ENCODE measurements at regions not wholly inside any gene's neighbourhood (a gene's known extent, or its start where the extent isn't known, plus 50 kb on each side); places are given as distances from the start of the nearest gene placed in this dataset.

DNA sequence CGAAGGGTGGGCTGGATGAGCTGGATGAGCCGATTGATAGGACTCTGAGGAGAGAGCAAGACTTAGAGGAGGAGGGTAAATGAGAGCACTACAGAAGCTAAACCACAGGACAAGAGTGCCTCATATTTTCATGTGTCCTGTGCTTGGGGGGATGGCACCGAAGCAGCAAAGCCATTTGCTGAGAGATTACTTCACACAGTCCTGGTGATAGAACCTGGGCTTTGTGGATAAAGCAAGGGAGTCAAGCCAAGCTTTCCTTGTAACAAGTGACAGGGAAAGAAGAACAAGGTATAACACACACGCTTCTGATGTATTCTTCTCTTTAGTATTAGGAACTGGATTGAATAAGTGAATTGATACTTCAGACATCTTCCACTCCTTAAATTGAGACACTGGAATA is 253.7 kb downstream of the ANKRD7 start:
- no peak overlapping the region for H3K4me3 ChIP-seq (ENCODE audit: low read depth, low read length)
- TF ChIP-seq, protein P1, sequence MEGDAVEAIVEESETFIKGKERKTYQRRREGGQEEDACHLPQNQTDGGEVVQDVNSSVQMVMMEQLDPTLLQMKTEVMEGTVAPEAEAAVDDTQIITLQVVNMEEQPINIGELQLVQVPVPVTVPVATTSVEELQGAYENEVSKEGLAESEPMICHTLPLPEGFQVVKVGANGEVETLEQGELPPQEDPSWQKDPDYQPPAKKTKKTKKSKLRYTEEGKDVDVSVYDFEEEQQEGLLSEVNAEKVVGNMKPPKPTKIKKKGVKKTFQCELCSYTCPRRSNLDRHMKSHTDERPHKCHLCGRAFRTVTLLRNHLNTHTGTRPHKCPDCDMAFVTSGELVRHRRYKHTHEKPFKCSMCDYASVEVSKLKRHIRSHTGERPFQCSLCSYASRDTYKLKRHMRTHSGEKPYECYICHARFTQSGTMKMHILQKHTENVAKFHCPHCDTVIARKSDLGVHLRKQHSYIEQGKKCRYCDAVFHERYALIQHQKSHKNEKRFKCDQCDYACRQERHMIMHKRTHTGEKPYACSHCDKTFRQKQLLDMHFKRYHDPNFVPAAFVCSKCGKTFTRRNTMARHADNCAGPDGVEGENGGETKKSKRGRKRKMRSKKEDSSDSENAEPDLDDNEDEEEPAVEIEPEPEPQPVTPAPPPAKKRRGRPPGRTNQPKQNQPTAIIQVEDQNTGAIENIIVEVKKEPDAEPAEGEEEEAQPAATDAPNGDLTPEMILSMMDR (IDR thresholded peaks at IDR 0.05; ENCODE audit: insufficient read depth, low read length), result no peak
- DNase-seq (ENCODE audit: low read depth), result no peak

DNA sequence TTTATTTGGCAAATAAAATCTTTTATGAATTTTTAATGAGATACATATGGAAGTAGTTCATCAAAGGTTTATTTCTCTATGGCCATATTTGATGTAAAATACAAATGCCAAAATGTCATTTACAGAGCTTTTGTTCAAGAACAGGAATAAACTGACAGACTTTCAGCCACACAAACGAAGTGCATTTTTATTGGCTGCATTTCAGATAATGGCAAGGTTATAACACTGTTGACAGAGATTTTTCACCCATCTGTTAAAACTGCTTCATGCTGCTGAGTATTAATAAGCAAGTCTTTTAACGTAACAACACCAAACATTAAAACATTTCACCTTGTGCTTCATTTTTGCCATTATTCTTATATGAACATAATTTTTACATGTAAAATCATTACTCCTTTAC is 254.4 kb downstream of the ANKRD7 start:
- no peak for DNase-seq (ENCODE audit: low read depth)
- TF ChIP-seq, protein P1 (IDR thresholded peaks at IDR 0.05; ENCODE audit: insufficient read depth, low read length), result no peak

DNA sequence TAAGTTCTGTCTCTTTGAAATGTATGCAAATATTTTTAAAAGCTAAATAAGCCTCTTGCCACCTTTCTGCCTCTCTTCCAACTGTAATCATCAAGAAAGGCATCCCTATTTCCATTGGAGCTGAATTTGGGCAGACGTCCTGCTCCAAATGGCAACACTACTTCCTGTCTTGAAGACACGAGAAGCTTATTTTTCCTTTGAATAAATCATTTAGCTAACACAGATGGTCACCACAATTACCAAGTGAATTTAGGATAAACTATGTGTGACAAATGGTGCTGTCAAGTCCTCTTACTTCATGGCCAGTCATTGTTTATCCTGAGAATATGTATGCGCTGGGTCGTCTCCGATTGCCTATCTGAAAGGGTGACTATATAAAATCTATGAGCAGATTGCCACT is 268.0 kb downstream of the ANKRD7 start:
- DNase-seq (ENCODE audit: low read depth), result no peak

More for the DNA sequence above, 254.4 kb downstream of the ANKRD7 start:
- H3K4me3 ChIP-seq (ENCODE audit: low read depth, low read length), result no peak overlapping the region

DNA sequence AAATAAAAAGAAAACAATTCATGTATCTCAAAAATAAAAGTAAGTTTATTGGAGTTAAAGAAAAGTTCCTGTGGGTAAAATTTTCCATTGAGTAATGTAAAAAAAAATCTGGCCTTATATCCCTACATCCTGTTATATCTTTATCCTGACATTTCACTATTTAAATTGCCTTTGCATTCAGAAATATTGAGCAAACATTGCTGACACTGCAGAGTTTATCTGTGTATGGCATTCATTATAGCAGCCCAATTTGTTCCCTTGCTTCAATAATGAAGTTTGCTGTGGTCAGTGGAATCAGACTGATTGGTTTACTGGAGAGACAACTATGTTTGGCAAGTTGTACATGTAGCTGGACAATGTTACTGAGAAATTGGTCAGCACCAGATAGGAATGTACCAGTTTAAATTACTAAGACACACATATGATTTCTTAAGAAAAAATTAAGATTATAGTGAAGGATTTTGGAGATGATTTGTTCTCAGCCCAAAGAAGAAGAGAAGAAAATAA is 271.7 kb downstream of the ANKRD7 start:
- H3K4me3 ChIP-seq (ENCODE audit: low read depth, low read length), result no peak overlapping the region
- TF ChIP-seq, protein P1 (IDR thresholded peaks at IDR 0.05; ENCODE audit: insufficient read depth, low read length), result no peak
- no peak for DNase-seq (ENCODE audit: low read depth)

More for the DNA sequence above, 268.0 kb downstream of the ANKRD7 start:
- H3K4me3 ChIP-seq (ENCODE audit: low read depth, low read length), result no peak overlapping the region
- TF ChIP-seq, protein P1 (IDR thresholded peaks at IDR 0.05; ENCODE audit: insufficient read depth, low read length), result no peak

DNA sequence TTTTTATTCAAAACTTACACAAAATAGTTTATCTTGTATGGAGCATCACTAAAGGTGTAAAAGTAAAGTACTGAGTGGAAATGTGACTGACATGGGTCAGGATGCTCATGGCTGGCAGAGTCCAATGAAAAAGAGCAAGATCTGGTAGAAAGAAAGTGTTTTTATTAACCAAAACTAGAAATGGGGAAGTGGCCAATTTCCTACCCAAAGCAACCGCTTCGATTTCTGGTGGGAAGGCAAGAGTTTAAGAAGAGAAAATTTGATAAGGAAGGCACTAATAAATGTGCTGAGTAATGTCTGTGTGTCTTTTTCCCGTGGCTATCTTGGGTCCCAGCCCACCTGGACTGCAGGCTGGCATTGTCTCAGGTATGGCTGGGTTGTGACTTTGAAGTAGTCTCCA is 277.7 kb downstream of the ANKRD7 start:
- TF ChIP-seq, protein P1 (IDR thresholded peaks at IDR 0.05; ENCODE audit: insufficient read depth, low read length), result no peak
- no peak for DNase-seq (ENCODE audit: low read depth)
- H3K4me3 ChIP-seq (ENCODE audit: low read depth, low read length), result no peak overlapping the region

- H3K4me3 ChIP-seq (ENCODE audit: low read depth, low read length), result no peak overlapping the region
- DNase-seq (ENCODE audit: low read depth), result no peak
- TF ChIP-seq, protein P1 (IDR thresholded peaks at IDR 0.05; ENCODE audit: insufficient read depth, low read length), result no peak
Observed at GRCh38 chr7:118511146-118511545, 286.6 kb downstream of the ANKRD7 start.

DNA sequence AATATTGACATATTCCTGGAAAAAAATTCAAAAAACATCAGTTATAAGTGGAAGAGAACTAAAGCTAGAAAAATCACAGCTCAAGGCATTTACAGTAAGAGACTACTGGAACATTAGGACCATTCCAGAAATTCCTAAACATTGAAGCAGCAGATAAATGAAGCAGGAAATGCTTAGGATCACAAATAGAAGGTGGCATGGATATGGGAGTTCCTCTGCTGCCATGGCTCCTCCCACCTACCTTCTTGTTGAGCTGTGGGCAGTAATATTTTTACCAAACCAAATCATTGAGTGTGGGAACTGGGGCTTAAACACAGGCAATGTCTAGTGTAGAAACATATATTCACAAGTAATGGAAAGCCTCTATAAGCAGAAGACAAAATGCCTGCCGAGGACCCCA is 292.8 kb downstream of the ANKRD7 start:
- no peak for DNase-seq (ENCODE audit: low read depth)
- no peak overlapping the region for H3K4me3 ChIP-seq (ENCODE audit: low read depth, low read length)
- TF ChIP-seq, protein P1 (IDR thresholded peaks at IDR 0.05; ENCODE audit: insufficient read depth, low read length), result no peak

Measured in fibroblast of the aortic adventitia (primary cell).